ENCODE measurements at regions not wholly inside any gene's neighbourhood (a gene's known extent, or its start where the extent isn't known, plus 50 kb on each side); places are given as distances from the start of the nearest gene placed in this dataset.

- TF ChIP-seq, protein P1, sequence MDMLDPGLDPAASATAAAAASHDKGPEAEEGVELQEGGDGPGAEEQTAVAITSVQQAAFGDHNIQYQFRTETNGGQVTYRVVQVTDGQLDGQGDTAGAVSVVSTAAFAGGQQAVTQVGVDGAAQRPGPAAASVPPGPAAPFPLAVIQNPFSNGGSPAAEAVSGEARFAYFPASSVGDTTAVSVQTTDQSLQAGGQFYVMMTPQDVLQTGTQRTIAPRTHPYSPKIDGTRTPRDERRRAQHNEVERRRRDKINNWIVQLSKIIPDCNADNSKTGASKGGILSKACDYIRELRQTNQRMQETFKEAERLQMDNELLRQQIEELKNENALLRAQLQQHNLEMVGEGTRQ (IDR thresholded peaks at IDR 0.05) = no peak
- TF ChIP-seq BHLHE40 (IDR thresholded peaks at IDR 0.05; ENCODE audit: low read depth, low read length) = no peak
- TF ChIP-seq PHF8 (IDR thresholded peaks at IDR 0.05; ENCODE audit: borderline replicate concordance, low read depth) = no peak
- TF ChIP-seq PBX3 (IDR thresholded peaks at IDR 0.05) = no peak
- TF ChIP-seq, protein P2, sequence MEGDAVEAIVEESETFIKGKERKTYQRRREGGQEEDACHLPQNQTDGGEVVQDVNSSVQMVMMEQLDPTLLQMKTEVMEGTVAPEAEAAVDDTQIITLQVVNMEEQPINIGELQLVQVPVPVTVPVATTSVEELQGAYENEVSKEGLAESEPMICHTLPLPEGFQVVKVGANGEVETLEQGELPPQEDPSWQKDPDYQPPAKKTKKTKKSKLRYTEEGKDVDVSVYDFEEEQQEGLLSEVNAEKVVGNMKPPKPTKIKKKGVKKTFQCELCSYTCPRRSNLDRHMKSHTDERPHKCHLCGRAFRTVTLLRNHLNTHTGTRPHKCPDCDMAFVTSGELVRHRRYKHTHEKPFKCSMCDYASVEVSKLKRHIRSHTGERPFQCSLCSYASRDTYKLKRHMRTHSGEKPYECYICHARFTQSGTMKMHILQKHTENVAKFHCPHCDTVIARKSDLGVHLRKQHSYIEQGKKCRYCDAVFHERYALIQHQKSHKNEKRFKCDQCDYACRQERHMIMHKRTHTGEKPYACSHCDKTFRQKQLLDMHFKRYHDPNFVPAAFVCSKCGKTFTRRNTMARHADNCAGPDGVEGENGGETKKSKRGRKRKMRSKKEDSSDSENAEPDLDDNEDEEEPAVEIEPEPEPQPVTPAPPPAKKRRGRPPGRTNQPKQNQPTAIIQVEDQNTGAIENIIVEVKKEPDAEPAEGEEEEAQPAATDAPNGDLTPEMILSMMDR (IDR thresholded peaks at IDR 0.05) = no peak
- no peak for TF ChIP-seq JUN (IDR thresholded peaks at IDR 0.05)
- no peak for TF ChIP-seq CBX8 (IDR thresholded peaks at IDR 0.05)
Observed at GRCh38 chr7:84640637-84641036, 446.0 kb upstream of the SEMA3A start.
